WTC11 (cell line): ENCODE measurements at regions not wholly inside any gene's neighbourhood (a gene's known extent, or its start where the extent isn't known, plus 50 kb on each side); places are given as distances from the start of the nearest gene placed in this dataset.
A peak's percentile ranks its signal among the peaks of the same experiment; 100 is the strongest.

Source experiments
- ATAC-seq: fragments of 200-7000 bp; cut with Tn5 transposase; 2 replicates; pipeline ENCODE4 v1.10.0; 2021; ENCODE audit warnings: mild to moderate bottlenecking, moderate library complexity
- CTCF ChIA-PET: fragments of 300-600 bp; sonication (Branson Sonifier 250); formaldehyde crosslinking; loops from one replicate; lab custom pipeline; 2021; ENCODE audit warnings: antibody characterized with exemption; lab: Charles Lee
- POLR2A ChIA-PET: fragments of 350-600 bp; sonication (Branson Sonifier 250); formaldehyde crosslinking; loops from one replicate; lab custom pipeline; 2021; ENCODE audit warnings: antibody characterized with exemption; lab: Charles Lee
- DNase-seq: peaks from one replicate; pipeline ENCODE4 v3.0.0; 2021; ENCODE audit warnings: low spot score
- H3K27ac Mint-ChIP-seq: 2 replicates; pipeline ENCODE4 v1.8.0; 2021; ENCODE audit warnings: mixed read lengths
- H3K27me3 Mint-ChIP-seq: 2 replicates; pipeline ENCODE4 v1.8.0; 2021; ENCODE audit warnings: low read depth, mild to moderate bottlenecking, moderate library complexity, mixed read lengths
- H3K36me3 Mint-ChIP-seq: 2 replicates; pipeline ENCODE4 v1.8.0; 2021; ENCODE audit warnings: mixed read lengths
- H3K4me1 Mint-ChIP-seq: 2 replicates; pipeline ENCODE4 v1.8.0; 2022; ENCODE audit warnings: mixed read lengths
- H3K4me3 Mint-ChIP-seq: 2 replicates; pipeline ENCODE4 v1.8.0; 2021; ENCODE audit warnings: mild to moderate bottlenecking, moderate library complexity, mixed read lengths
- H3K9me3 Mint-ChIP-seq: 2 replicates; pipeline ENCODE4 v1.8.0; 2021; ENCODE audit warnings: mixed read lengths
- ARID4B ChIP-seq: sonication (generic); formaldehyde crosslinking; IDR thresholded peaks from 2 replicates; pipeline ENCODE4 v1.8.0; 2023; ENCODE audit warnings: missing genetic modification reagents, mild to moderate bottlenecking, borderline replicate concordance
- ATF1 ChIP-seq: sonication (generic); formaldehyde crosslinking; IDR thresholded peaks from 2 replicates; pipeline ENCODE4 v1.8.1; 2023; ENCODE audit warnings: mild to moderate bottlenecking, moderate library complexity, missing genetic modification reagents
- CBFB ChIP-seq: sonication (generic); formaldehyde crosslinking; IDR thresholded peaks from 2 replicates; pipeline ENCODE4 v1.8.1; 2022; ENCODE audit warnings: mild to moderate bottlenecking, low read depth, missing genetic modification reagents
- ETV6 ChIP-seq: sonication (generic); formaldehyde crosslinking; IDR thresholded peaks from 2 replicates; pipeline ENCODE4 v1.8.1; 2022; ENCODE audit warnings: mild to moderate bottlenecking, missing genetic modification reagents
- IRF1 ChIP-seq: sonication (generic); formaldehyde crosslinking; IDR thresholded peaks from 2 replicates; pipeline ENCODE4 v1.8.0; 2023; ENCODE audit warnings: missing genetic modification reagents
- IRF2 ChIP-seq: sonication (generic); formaldehyde crosslinking; IDR thresholded peaks from 2 replicates; pipeline ENCODE4 v1.8.0; 2022; ENCODE audit warnings: low read depth, missing genetic modification reagents, borderline replicate concordance
- KAT7 ChIP-seq: sonication (generic); formaldehyde crosslinking; IDR thresholded peaks from 2 replicates; pipeline ENCODE4 v1.8.1; 2023; ENCODE audit warnings: missing genetic modification reagents, mild to moderate bottlenecking, borderline replicate concordance
- MXD4 ChIP-seq: fragments of 250-450 bp; sonication (Bioruptor Pico); IDR thresholded peaks from 2 replicates; pipeline ENCODE4 v1.8.0; 2021; ENCODE audit warnings: mild to moderate bottlenecking, moderate library complexity, borderline replicate concordance
- NFE2L1 ChIP-seq: sonication (generic); formaldehyde crosslinking; IDR thresholded peaks from 2 replicates; pipeline ENCODE4 v1.8.1; 2023; ENCODE audit warnings: missing genetic modification reagents
- NR3C1 ChIP-seq: sonication (generic); formaldehyde crosslinking; conservative IDR thresholded peaks from 2 replicates; pipeline ENCODE4 v1.8.1; 2023; ENCODE audit warnings: low read depth, mild to moderate bottlenecking, missing genetic modification reagents
- OVOL2 ChIP-seq: fragments of 250-450 bp; sonication (Bioruptor Pico); IDR thresholded peaks from 2 replicates; pipeline ENCODE4 v1.9.0; 2021; ENCODE audit warnings: mild to moderate bottlenecking, borderline replicate concordance
- PRRX2 ChIP-seq: fragments of 250-450 bp; sonication (Bioruptor Pico); IDR thresholded peaks from 2 replicates; pipeline ENCODE4 v1.8.0; 2021; ENCODE audit warnings: mild to moderate bottlenecking
- SMAD3 ChIP-seq: sonication (generic); formaldehyde crosslinking; IDR thresholded peaks from 2 replicates; pipeline ENCODE4 v1.8.0; 2022; ENCODE audit warnings: missing genetic modification reagents, mild to moderate bottlenecking, borderline replicate concordance
- ZNF232 ChIP-seq: sonication (generic); formaldehyde crosslinking; IDR thresholded peaks from 2 replicates; pipeline ENCODE4 v1.8.0; 2022; ENCODE audit warnings: mild to moderate bottlenecking, missing genetic modification reagents
- ZNF423 ChIP-seq: fragments of 250-450 bp; sonication (Bioruptor Pico); IDR thresholded peaks from 2 replicates; pipeline ENCODE4 v2.1.2; 2022; ENCODE audit warnings: mild to moderate bottlenecking, moderate library complexity
- TF ChIP-seq, protein P1 (sequence below): sonication (generic); formaldehyde crosslinking; IDR thresholded peaks from 2 replicates; pipeline ENCODE4 v1.8.0; 2022; ENCODE audit warnings: mild to moderate bottlenecking, missing genetic modification reagents
- TF ChIP-seq, protein P2 (sequence below): sonication (generic); formaldehyde crosslinking; IDR thresholded peaks from 2 replicates; pipeline ENCODE4 v1.8.1; 2023; ENCODE audit warnings: mild to moderate bottlenecking, missing genetic modification reagents
- TF ChIP-seq, protein P3 (sequence below): sonication (generic); formaldehyde crosslinking; IDR thresholded peaks from 2 replicates; pipeline ENCODE4 v1.8.1; 2023; ENCODE audit warnings: mild to moderate bottlenecking, missing genetic modification reagents, borderline replicate concordance
- TF ChIP-seq, protein P4 (sequence below): fragments of 250-450 bp; sonication (Bioruptor Pico); IDR thresholded peaks from 2 replicates; pipeline ENCODE4 v1.9.0; 2021; ENCODE audit warnings: mild to moderate bottlenecking
- TF ChIP-seq, protein P5 (sequence below): fragments of 250-450 bp; sonication (Bioruptor Pico); conservative IDR thresholded peaks from 2 replicates; pipeline ENCODE4 v1.9.0; 2021; ENCODE audit warnings: mild to moderate bottlenecking

DNA sequence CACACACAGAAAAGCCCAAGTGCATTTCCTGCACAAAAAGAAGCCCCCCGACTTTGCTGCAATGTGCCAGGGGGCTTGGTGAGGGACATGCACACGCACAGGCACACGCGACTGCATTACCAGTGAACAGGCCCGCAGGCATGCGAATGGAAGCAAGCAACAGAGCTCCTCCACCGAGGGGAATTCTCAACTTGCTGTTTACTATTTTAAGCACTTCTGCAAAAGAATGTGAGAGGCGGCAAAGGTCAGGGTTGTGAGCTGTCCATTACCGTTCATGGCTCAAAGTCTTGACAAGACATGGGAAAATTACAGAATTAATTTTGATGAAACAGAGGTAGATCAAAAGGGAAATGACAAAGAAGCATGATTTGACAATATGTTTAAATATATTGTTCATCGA, 342.5 kb upstream of the NOCT start:
- H3K4me1 Mint-ChIP-seq, result peaks cover 40% of the 10 kb centered on the region
- no peak for DNase-seq
- CTCF ChIA-PET, result interaction anchor here (1.0 kb wide), 2 partner anchors 8 to 113 kb away, joined by 3 to 4 read pairs; no protein-coding TSS in a partner anchor
- peak; percentile 22; the same call in 1 of the 2 replicates for ATAC-seq
- peaks cover 6% of the 10 kb centered on the region; the same call in 1 of the 2 replicates for H3K27me3 Mint-ChIP-seq
- H3K27ac Mint-ChIP-seq, result no peak overlapping the region; the same call in 1 of the 2 replicates
- H3K36me3 Mint-ChIP-seq, result no peaks in the 10 kb centered on the region
- H3K4me3 Mint-ChIP-seq, result no peak overlapping the region
- H3K9me3 Mint-ChIP-seq, result no peaks in the 10 kb centered on the region
- TF ChIP-seq, protein P1, sequence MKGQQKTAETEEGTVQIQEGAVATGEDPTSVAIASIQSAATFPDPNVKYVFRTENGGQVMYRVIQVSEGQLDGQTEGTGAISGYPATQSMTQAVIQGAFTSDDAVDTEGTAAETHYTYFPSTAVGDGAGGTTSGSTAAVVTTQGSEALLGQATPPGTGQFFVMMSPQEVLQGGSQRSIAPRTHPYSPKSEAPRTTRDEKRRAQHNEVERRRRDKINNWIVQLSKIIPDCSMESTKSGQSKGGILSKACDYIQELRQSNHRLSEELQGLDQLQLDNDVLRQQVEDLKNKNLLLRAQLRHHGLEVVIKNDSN (CRISPR knock-in tag), result no peak
- no peak for TF ChIP-seq ARID4B
- no peak for TF ChIP-seq ATF1 (CRISPR knock-in tag)
- TF ChIP-seq CBFB, result no peak
- TF ChIP-seq, protein P2, sequence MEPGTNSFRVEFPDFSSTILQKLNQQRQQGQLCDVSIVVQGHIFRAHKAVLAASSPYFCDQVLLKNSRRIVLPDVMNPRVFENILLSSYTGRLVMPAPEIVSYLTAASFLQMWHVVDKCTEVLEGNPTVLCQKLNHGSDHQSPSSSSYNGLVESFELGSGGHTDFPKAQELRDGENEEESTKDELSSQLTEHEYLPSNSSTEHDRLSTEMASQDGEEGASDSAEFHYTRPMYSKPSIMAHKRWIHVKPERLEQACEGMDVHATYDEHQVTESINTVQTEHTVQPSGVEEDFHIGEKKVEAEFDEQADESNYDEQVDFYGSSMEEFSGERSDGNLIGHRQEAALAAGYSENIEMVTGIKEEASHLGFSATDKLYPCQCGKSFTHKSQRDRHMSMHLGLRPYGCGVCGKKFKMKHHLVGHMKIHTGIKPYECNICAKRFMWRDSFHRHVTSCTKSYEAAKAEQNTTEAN (CRISPR knock-in tag), result no peak
- no peak for TF ChIP-seq ZNF423 (CRISPR knock-in tag)
- TF ChIP-seq NFE2L1 (CRISPR knock-in tag), result no peak
- TF ChIP-seq, protein P3, sequence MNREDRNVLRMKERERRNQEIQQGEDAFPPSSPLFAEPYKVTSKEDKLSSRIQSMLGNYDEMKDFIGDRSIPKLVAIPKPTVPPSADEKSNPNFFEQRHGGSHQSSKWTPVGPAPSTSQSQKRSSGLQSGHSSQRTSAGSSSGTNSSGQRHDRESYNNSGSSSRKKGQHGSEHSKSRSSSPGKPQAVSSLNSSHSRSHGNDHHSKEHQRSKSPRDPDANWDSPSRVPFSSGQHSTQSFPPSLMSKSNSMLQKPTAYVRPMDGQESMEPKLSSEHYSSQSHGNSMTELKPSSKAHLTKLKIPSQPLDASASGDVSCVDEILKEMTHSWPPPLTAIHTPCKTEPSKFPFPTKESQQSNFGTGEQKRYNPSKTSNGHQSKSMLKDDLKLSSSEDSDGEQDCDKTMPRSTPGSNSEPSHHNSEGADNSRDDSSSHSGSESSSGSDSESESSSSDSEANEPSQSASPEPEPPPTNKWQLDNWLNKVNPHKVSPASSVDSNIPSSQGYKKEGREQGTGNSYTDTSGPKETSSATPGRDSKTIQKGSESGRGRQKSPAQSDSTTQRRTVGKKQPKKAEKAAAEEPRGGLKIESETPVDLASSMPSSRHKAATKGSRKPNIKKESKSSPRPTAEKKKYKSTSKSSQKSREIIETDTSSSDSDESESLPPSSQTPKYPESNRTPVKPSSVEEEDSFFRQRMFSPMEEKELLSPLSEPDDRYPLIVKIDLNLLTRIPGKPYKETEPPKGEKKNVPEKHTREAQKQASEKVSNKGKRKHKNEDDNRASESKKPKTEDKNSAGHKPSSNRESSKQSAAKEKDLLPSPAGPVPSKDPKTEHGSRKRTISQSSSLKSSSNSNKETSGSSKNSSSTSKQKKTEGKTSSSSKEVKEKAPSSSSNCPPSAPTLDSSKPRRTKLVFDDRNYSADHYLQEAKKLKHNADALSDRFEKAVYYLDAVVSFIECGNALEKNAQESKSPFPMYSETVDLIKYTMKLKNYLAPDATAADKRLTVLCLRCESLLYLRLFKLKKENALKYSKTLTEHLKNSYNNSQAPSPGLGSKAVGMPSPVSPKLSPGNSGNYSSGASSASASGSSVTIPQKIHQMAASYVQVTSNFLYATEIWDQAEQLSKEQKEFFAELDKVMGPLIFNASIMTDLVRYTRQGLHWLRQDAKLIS (CRISPR knock-in tag), result no peak
- TF ChIP-seq NR3C1 (CRISPR knock-in tag), result no peak
- TF ChIP-seq IRF1 (CRISPR knock-in tag), result no peak
- TF ChIP-seq ETV6 (CRISPR knock-in tag), result no peak
- no peak for TF ChIP-seq MXD4 (CRISPR knock-in tag)
- TF ChIP-seq SMAD3 (CRISPR knock-in tag), result no peak
- TF ChIP-seq, protein P4, sequence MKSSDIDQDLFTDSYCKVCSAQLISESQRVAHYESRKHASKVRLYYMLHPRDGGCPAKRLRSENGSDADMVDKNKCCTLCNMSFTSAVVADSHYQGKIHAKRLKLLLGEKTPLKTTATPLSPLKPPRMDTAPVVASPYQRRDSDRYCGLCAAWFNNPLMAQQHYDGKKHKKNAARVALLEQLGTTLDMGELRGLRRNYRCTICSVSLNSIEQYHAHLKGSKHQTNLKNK (CRISPR knock-in tag), result no peak
- TF ChIP-seq PRRX2 (CRISPR knock-in tag), result no peak
- no peak for TF ChIP-seq OVOL2 (CRISPR knock-in tag)
- TF ChIP-seq KAT7 (CRISPR knock-in tag), result no peak
- no peak for TF ChIP-seq ZNF232 (CRISPR knock-in tag)
- TF ChIP-seq IRF2, result no peak
- TF ChIP-seq, protein P5, sequence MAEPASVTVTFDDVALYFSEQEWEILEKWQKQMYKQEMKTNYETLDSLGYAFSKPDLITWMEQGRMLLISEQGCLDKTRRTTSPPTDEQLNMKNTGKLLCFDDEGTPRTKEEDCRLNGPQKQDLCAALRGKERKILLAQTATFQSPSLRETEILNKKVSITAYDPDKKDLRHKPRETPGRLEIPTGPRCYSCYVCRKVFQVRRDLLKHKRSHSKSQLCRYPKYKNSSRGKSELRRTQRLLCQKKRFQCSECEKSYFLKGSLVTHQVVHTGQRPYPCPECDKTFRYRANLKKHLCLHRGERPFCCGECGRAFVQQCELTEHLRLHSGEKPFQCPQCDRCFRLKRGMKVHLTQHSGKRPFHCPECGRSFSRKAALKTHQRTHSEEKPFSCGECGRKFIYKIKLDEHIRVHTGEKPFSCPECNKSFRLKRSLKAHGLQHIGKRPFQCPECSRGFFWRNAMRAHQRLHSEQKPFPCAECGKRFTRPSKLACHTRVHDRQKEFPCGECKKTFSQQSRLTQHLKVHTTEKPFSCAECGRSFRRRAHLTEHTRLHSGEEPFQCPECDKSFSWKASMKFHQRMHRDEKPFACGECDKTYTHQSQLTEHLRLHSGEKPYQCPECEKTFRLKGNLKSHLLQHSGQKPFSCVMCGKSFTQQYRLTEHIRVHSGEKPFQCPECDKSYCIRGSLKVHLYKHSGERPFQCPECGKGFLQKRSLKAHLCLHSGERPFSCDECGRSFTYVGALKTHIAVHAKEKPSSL (CRISPR knock-in tag), result no peak
- TF ChIP-seq, all 79 proteins: peak for 0
- POLR2A ChIA-PET, result no interaction called here
